Karpas-422 (cell line): ENCODE measurements at regions not wholly inside any gene's neighbourhood (a gene's known extent, or its start where the extent isn't known, plus 50 kb on each side); places are given as distances from the start of the nearest gene placed in this dataset.
"Not testable (repeated sequence)": the region's sequence is repeated elsewhere in the genome, so short reads cannot be mapped to it uniquely, and the experiment has no call there.

Experiments used
- DNase-seq: peaks from one replicate; pipeline ENCODE4 v3.0.0-alpha.2; 2015
- H2AFZ ChIP-seq: fragments of 200-600 bp; sonication (generic); 2 replicates; pipeline ENCODE4 v1.6.1; 2014; ENCODE audit warnings: antibody characterized with exemption, low read length, mixed read lengths
- H3K27ac ChIP-seq: fragments of 200-600 bp; sonication (generic); 2 replicates; pipeline ENCODE4 v1.5.1; 2014; ENCODE audit warnings: mild to moderate bottlenecking, low read length, moderate library complexity
- H3K27me3 ChIP-seq: fragments of 200-600 bp; sonication (generic); 2 replicates; pipeline ENCODE4 v1.6.1; 2014; ENCODE audit warnings: low read length, mixed read lengths
- H3K36me3 ChIP-seq: fragments of 200-600 bp; sonication (generic); 2 replicates; pipeline ENCODE4 v1.6.1; 2014; ENCODE audit warnings: low read length, mixed read lengths; ENCODE audit not compliant: insufficient read depth
- H3K4me1 ChIP-seq: fragments of 200-600 bp; sonication (generic); 2 replicates; pipeline ENCODE4 v1.6.1; 2014; ENCODE audit warnings: mild to moderate bottlenecking, low read length, mixed read lengths
- H3K4me2 ChIP-seq: fragments of 200-600 bp; sonication (generic); 2 replicates; pipeline ENCODE4 v1.6.1; 2014; ENCODE audit warnings: low read length, low read depth, mild to moderate bottlenecking; ENCODE audit not compliant: poor library complexity, severe bottlenecking
- H3K4me3 ChIP-seq: fragments of 200-600 bp; sonication (generic); 2 replicates; pipeline ENCODE4 v1.5.1; 2014; ENCODE audit warnings: mild to moderate bottlenecking, antibody characterized with exemption, low read length, mixed read lengths
- H3K79me2 ChIP-seq: fragments of 200-600 bp; sonication (generic); 2 replicates; pipeline ENCODE4 v1.6.1; 2014; ENCODE audit warnings: mild to moderate bottlenecking, low read length, mixed read lengths
- H3K9ac ChIP-seq: fragments of 200-600 bp; sonication (generic); 2 replicates; pipeline ENCODE4 v1.6.0; 2014; ENCODE audit warnings: low read length
- H3K9me2 ChIP-seq: fragments of 200-600 bp; sonication (generic), shearing (Covaris generic); replicated peaks from 2 replicates; pipeline ENCODE4 v1.6.0; 2014; ENCODE audit warnings: mild to moderate bottlenecking, low read length, moderate library complexity; ENCODE audit not compliant: insufficient read depth
- H3K9me3 ChIP-seq: fragments of 300-700, 200-600 bp; sonication (generic); 2 replicates; pipeline ENCODE4 v1.6.1; 2014; ENCODE audit warnings: low read length, mixed read lengths
- H4K20me1 ChIP-seq: fragments of 200-600 bp; sonication (generic); 2 replicates; pipeline ENCODE4 v1.6.1; 2014; ENCODE audit warnings: mild to moderate bottlenecking, antibody characterized with exemption, low read length, low read depth; ENCODE audit not compliant: insufficient read depth

GRCh38 chr4:102397056-102397455 lies 51.8 kb upstream of the SLC39A8 start:
- not testable (repeated sequence) for H3K9ac ChIP-seq, H4K20me1 ChIP-seq, H3K4me3 ChIP-seq, H3K4me1 ChIP-seq, DNase-seq, H3K4me2 ChIP-seq, H3K79me2 ChIP-seq, H3K27ac ChIP-seq, H3K9me3 ChIP-seq, H2AFZ ChIP-seq, H3K36me3 ChIP-seq, H3K9me2 ChIP-seq, H3K27me3 ChIP-seq

DNA sequence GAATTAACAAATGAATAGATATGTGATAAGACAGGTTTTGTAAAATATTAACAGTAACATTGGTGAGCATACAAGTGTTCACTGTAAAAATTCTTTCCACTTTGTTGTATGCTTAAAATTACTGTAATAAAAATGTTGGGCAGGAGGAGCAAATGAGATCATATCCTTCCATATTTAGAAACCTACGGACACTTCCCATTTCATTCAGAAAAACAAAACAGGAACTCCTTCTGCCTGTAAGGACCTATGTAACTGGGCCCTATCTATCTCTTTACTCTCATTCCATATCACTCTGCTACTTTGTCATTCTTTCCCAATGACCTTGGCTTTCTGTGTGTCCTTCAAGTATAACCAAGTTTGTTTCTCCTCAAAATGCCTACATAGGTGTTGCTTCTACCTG lies 53.7 kb upstream of the SLC39A8 start:
- Histone ChIP-seq H3K27me3 (no peaks in the 10 kb centered on the region), H3K4me2 (no peak overlapping the region), H3K9me3 (no peaks in the 10 kb centered on the region), H2AFZ (no peak overlapping the region), H3K4me3 (no peak overlapping the region), H3K9ac (no peak overlapping the region), H3K36me3 (no peaks in the 10 kb centered on the region), H3K4me1 (peaks cover 5% of the 10 kb centered on the region), H3K9me2 (no peaks in the 10 kb centered on the region), H4K20me1 (no peaks in the 10 kb centered on the region), H3K27ac (no peak overlapping the region), H3K79me2 (no peaks in the 10 kb centered on the region)
- no peak for DNase-seq

GRCh38 chr4:102400898-102401297 lies 55.6 kb upstream of the SLC39A8 start:
- H3K79me2 ChIP-seq = no peaks in the 10 kb centered on the region
- H3K36me3 ChIP-seq = no peaks in the 10 kb centered on the region
- H3K4me3 ChIP-seq = no peak overlapping the region
- no peak overlapping the region for H3K4me2 ChIP-seq
- no peak overlapping the region for H3K27ac ChIP-seq
- H3K9me3 ChIP-seq = no peaks in the 10 kb centered on the region
- no peaks in the 10 kb centered on the region for H4K20me1 ChIP-seq
- H3K9me2 ChIP-seq = no peaks in the 10 kb centered on the region
- no peak overlapping the region for H2AFZ ChIP-seq
- no peak overlapping the region for H3K9ac ChIP-seq
- no peaks in the 10 kb centered on the region for H3K27me3 ChIP-seq
- DNase-seq = no peak
- peaks cover 5% of the 10 kb centered on the region for H3K4me1 ChIP-seq

- H3K4me3 ChIP-seq = no peak overlapping the region
- no peak overlapping the region for H3K9ac ChIP-seq
- no peak overlapping the region for H3K27ac ChIP-seq
- H4K20me1 ChIP-seq = no peaks in the 10 kb centered on the region
- DNase-seq = no peak
- H2AFZ ChIP-seq = no peak overlapping the region
- H3K27me3 ChIP-seq = no peaks in the 10 kb centered on the region
- H3K9me3 ChIP-seq = no peaks in the 10 kb centered on the region
- no peaks in the 10 kb centered on the region for H3K36me3 ChIP-seq
- H3K9me2 ChIP-seq = no peaks in the 10 kb centered on the region
- no peaks in the 10 kb centered on the region for H3K79me2 ChIP-seq
- no peak overlapping the region for H3K4me2 ChIP-seq
- H3K4me1 ChIP-seq = peaks cover 5% of the 10 kb centered on the region
These were observed 56.9 kb upstream of the SLC39A8 start for GRCh38 chr4:102402223-102402622.

GRCh38 chr4:102403116-102403515 lies 57.8 kb upstream of the SLC39A8 start:
- Histone ChIP-seq H2AFZ (no peak overlapping the region), H3K27me3 (no peaks in the 10 kb centered on the region), H3K9me3 (no peaks in the 10 kb centered on the region), H3K4me2 (no peak overlapping the region), H4K20me1 (no peaks in the 10 kb centered on the region), H3K9ac (no peak overlapping the region), H3K79me2 (no peaks in the 10 kb centered on the region), H3K4me3 (no peak overlapping the region), H3K36me3 (no peaks in the 10 kb centered on the region), H3K9me2 (no peaks in the 10 kb centered on the region), H3K4me1 (peaks cover 5% of the 10 kb centered on the region), H3K27ac (no peak overlapping the region)
- no peak for DNase-seq

DNA sequence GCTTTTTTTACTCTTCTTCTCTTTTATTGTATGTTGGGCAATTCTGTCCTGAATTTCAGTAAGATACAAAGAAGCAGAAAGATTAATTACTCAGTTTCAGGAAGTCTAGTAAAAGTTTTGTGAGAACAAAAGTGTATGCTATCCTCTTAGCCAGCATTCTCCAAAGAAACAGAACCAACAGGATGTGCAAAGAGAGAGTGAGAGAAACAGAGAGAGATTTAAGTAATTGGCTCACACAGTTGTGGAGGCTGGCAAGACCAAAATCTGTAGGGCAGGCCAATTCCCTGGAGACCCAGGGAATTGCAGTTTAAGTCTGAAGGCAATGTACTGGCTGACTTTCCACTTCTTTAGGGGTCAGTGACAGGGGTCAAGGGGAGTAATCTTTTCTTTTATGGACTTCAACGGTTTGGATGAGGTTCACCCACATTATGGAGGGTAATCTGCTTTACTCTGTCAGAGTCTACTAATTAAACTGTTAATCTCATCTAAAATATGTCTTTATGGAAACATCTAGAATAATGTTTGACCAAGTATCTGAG lies 59.2 kb upstream of the SLC39A8 start:
- H3K4me2 ChIP-seq = no peak overlapping the region
- no peaks in the 10 kb centered on the region for H3K9me2 ChIP-seq
- no peak overlapping the region for H3K27ac ChIP-seq
- H3K4me1 ChIP-seq = peaks cover 5% of the 10 kb centered on the region
- DNase-seq = no peak
- no peaks in the 10 kb centered on the region for H4K20me1 ChIP-seq
- H2AFZ ChIP-seq = no peak overlapping the region
- no peak overlapping the region for H3K9ac ChIP-seq
- H3K79me2 ChIP-seq = no peaks in the 10 kb centered on the region
- no peaks in the 10 kb centered on the region for H3K9me3 ChIP-seq
- H3K4me3 ChIP-seq = no peak overlapping the region
- H3K27me3 ChIP-seq = no peaks in the 10 kb centered on the region
- no peaks in the 10 kb centered on the region for H3K36me3 ChIP-seq

DNA sequence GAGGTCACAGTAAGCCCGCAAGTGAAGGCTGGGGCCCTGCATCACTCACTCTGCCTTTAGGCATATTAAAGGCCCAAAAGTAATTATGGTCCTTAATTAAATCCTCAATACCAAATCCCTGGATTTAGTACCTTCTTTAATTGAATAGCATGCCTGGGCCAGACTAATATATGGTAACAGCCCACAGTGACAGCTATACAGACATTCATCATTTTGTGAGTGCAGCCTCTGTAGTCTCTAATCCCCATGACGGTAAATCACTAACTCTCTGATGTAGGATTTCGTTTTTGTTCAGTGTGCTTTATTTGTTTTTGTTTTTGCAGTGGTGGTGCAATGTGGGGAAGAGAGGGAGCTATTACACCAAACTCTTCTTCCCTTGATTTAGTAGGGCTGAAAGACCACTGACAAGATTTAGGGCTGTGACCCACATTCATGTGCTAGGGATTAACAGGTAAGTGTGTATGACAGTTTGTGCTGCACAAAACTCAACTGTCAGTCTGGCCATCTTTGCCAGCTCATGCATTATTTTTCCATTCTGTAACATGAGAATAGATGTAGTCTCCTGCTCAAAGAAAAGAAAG lies 60.6 kb upstream of the SLC39A8 start:
- H3K27me3 ChIP-seq = no peaks in the 10 kb centered on the region

DNA sequence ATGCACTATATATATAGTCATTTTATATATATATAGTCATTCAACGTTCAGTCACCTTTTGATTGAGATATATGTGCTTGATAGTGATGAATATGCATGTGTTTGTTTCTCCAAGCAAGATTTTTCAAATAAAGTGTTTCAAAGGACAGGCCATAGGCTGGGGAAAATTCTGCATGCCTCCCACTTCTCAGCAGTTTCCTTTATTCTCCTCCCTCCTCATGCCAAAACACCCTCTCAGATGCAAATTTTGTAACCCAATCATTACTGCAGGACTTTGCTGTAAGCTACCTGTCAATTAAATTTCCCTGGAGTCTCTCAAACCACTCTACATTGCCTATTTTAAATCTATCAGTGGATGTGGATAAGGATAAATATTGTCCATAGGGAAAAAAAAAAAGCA lies 65.6 kb upstream of the SLC39A8 start:
- H3K9me3 ChIP-seq, H3K36me3 ChIP-seq, H3K9me2 ChIP-seq, H3K4me3 ChIP-seq, H3K79me2 ChIP-seq, H3K27ac ChIP-seq, H3K27me3 ChIP-seq, H3K4me1 ChIP-seq, H3K9ac ChIP-seq, H4K20me1 ChIP-seq, DNase-seq, H2AFZ ChIP-seq, H3K4me2 ChIP-seq: not testable (repeated sequence)

More for the DNA sequence above, 60.6 kb upstream of the SLC39A8 start:
- Histone ChIP-seq H3K9ac (no peak overlapping the region), H2AFZ (no peak overlapping the region), H3K79me2 (no peaks in the 10 kb centered on the region), H3K9me3 (no peaks in the 10 kb centered on the region), H3K36me3 (no peaks in the 10 kb centered on the region), H3K27ac (no peak overlapping the region), H4K20me1 (no peaks in the 10 kb centered on the region), H3K9me2 (no peaks in the 10 kb centered on the region), H3K4me2 (no peak overlapping the region), H3K4me1 (peaks cover 5% of the 10 kb centered on the region), H3K4me3 (no peak overlapping the region)
- no peak for DNase-seq

DNA sequence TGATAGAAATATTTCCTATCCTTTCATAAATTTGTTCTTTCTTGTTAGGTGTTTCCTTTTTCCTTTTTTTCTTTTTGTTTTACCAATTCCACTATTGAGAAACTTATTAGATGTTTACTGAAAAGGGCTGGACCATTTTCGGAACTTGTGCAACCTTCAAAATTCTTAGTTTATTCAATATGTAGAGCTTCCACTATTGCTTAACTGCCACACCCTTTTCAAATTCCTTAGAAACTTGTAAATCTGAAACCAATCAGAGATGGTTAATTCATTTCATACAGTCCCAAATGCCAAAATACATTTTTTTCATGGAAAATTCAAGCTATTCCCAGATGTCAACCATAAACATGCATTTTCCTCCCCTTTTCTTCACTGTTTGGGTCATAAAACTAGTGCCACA lies 66.1 kb upstream of the SLC39A8 start:
- no peak overlapping the region for H3K4me3 ChIP-seq
- H3K9ac ChIP-seq = no peak overlapping the region
- no peaks in the 10 kb centered on the region for H3K27me3 ChIP-seq
- no peaks in the 10 kb centered on the region for H3K9me3 ChIP-seq
- H4K20me1 ChIP-seq = no peaks in the 10 kb centered on the region
- H3K4me2 ChIP-seq = no peak overlapping the region
- H3K79me2 ChIP-seq = no peaks in the 10 kb centered on the region
- H3K36me3 ChIP-seq = no peaks in the 10 kb centered on the region
- no peak overlapping the region for H2AFZ ChIP-seq
- H3K4me1 ChIP-seq = no peaks in the 10 kb centered on the region
- DNase-seq = no peak
- H3K27ac ChIP-seq = no peak overlapping the region
- no peaks in the 10 kb centered on the region for H3K9me2 ChIP-seq
